HG03280 (cell line): ENCODE measurements at regions not wholly inside any gene's neighbourhood (a gene's known extent, or its start where the extent isn't known, plus 50 kb on each side); places are given as distances from the start of the nearest gene placed in this dataset.
A peak's percentile ranks its signal among the peaks of the same experiment; 100 is the strongest.

Source experiments
- ATAC-seq: cut with Tn5 transposase; IDR thresholded peaks from one replicate; pipeline ENCODE4 v1.9.1; 2021; ENCODE audit warnings: mild to moderate bottlenecking, moderate library complexity; ENCODE audit not compliant: unreplicated experiment

- ATAC-seq: no peak
Measured at GRCh38 chr2:157179324-157180105, 78.0 kb upstream of the GALNT5 start.

- no peak for ATAC-seq
Measured at GRCh38 chr2:157180359-157180758, 77.1 kb upstream of the GALNT5 start.

GRCh38 chr2:157181234-157181633 is 76.3 kb upstream of the GALNT5 start:
- no peak for ATAC-seq

- ATAC-seq: no peak
Measured at GRCh38 chr2:157182204-157182709, 75.2 kb upstream of the GALNT5 start.

- no peak for ATAC-seq
Measured at GRCh38 chr2:157182834-157183396, 74.6 kb upstream of the GALNT5 start.

- no peak for ATAC-seq
Measured at GRCh38 chr2:157184161-157184895, 73.2 kb upstream of the GALNT5 start.

GRCh38 chr2:157185476-157186227 is 71.9 kb upstream of the GALNT5 start:
- ATAC-seq: no peak

- ATAC-seq: no peak
Measured at GRCh38 chr2:157190151-157190550, 67.4 kb upstream of the GALNT5 start.

GRCh38 chr2:157191186-157191585 is 66.3 kb upstream of the GALNT5 start:
- ATAC-seq: no peak

GRCh38 chr2:157192445-157193423 is 64.8 kb upstream of the GALNT5 start:
- peak; percentile 91 for ATAC-seq

GRCh38 chr2:157193461-157193860 is 64.0 kb upstream of the GALNT5 start:
- ATAC-seq: no peak

GRCh38 chr2:157194097-157194688 is 63.3 kb upstream of the GALNT5 start:
- peak; percentile 45 for ATAC-seq

- no peak for ATAC-seq
Measured at GRCh38 chr2:157194844-157195243, 62.7 kb upstream of the GALNT5 start.

- ATAC-seq: no peak
Measured at GRCh38 chr2:157196956-157197355, 60.5 kb upstream of the GALNT5 start.

GRCh38 chr2:157197848-157198247 is 59.7 kb upstream of the GALNT5 start:
- no peak for ATAC-seq

GRCh38 chr2:157203651-157204050 is 53.9 kb upstream of the GALNT5 start:
- no peak for ATAC-seq

GRCh38 chr2:157204401-157204800 is 53.1 kb upstream of the GALNT5 start:
- ATAC-seq: no peak

GRCh38 chr2:157206916-157207315 is 50.6 kb upstream of the GALNT5 start:
- ATAC-seq: no peak
